Mesothelial cell of epicardium (in vitro differentiated cells): ENCODE measurements at regions not wholly inside any gene's neighbourhood (a gene's known extent, or its start where the extent isn't known, plus 50 kb on each side); places are given as distances from the start of the nearest gene placed in this dataset.

ENCODE experiments used
- DNase-seq, 2 experiments: peaks; one replicate each; pipeline ENCODE4 v3.0.0; 2021; ENCODE audit warnings: low spot score in 2 of 2; ENCODE audit not compliant: unreplicated experiment in 2 of 2
- H3K27ac Mint-ChIP-seq: 2 replicates; pipeline ENCODE4 v1.8.0; 2021; ENCODE audit warnings: mixed read lengths
- H3K27me3 Mint-ChIP-seq: 2 replicates; pipeline ENCODE4 v1.8.0; 2021; ENCODE audit warnings: low read depth, mixed read lengths
- H3K36me3 Mint-ChIP-seq: 2 replicates; pipeline ENCODE4 v1.8.0; 2021; ENCODE audit warnings: mixed read lengths
- H3K4me1 Mint-ChIP-seq: 2 replicates; pipeline ENCODE4 v1.8.0; 2021; ENCODE audit warnings: mixed read lengths
- H3K4me3 Mint-ChIP-seq: 2 replicates; pipeline ENCODE4 v1.8.0; 2021; ENCODE audit warnings: mild to moderate bottlenecking, moderate library complexity, mixed read lengths
- H3K9me3 Mint-ChIP-seq: 2 replicates; pipeline ENCODE4 v1.8.0; 2021; ENCODE audit warnings: mixed read lengths
- CTCF ChIP-seq: fragments of 200-600 bp; sonication (generic); IDR thresholded peaks from one replicate; pipeline ENCODE4 v1.5.0; 2021; ENCODE audit warnings: antibody characterized with exemption; ENCODE audit not compliant: unreplicated experiment

GRCh38 chr13:34310539-34310938 is 492.6 kb downstream of the RFC3 start:
- DNase-seq = no peak
- H3K27me3 Mint-ChIP-seq = no peaks in the 10 kb centered on the region
- no peak for TF ChIP-seq CTCF
- H3K4me3 Mint-ChIP-seq = no peak overlapping the region
- H3K36me3 Mint-ChIP-seq = no peaks in the 10 kb centered on the region
- peaks cover 13% of the 10 kb centered on the region for H3K4me1 Mint-ChIP-seq
- peaks cover 14% of the 10 kb centered on the region for H3K9me3 Mint-ChIP-seq
- H3K27ac Mint-ChIP-seq = no peak overlapping the region

DNA sequence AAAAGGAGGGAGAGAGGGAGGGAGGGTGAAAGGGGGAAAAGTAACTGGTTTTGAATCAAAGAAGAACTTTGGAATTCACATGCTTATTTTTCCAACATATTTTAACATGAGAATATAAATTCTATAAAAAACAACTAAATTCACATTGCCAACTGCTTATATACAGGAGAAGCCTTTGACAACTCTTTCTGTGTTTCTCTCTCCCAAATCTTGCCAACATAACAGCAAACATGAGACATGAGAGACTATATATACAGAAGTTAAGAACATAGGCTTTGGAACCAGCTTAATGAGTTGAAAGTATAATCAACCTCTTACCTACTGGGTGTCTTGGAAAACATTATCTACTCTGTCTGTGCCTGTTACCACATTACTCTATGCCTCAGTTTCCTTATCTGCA is 493.3 kb downstream of the RFC3 start:
- Mint-ChIP-seq H3K27me3 (no peaks in the 10 kb centered on the region), H3K4me3 (no peak overlapping the region), H3K4me1 (peaks cover 13% of the 10 kb centered on the region), H3K36me3 (no peaks in the 10 kb centered on the region), H3K27ac (no peak overlapping the region), H3K9me3 (peaks cover 6% of the 10 kb centered on the region)
- TF ChIP-seq CTCF = no peak
- DNase-seq = no peak

GRCh38 chr13:34312578-34312977 is 494.6 kb downstream of the RFC3 start:
- no peak for DNase-seq
- Mint-ChIP-seq H3K4me3 (no peak overlapping the region), H3K9me3 (no peaks in the 10 kb centered on the region), H3K27ac (no peak overlapping the region), H3K4me1 (peaks cover 13% of the 10 kb centered on the region), H3K27me3 (no peaks in the 10 kb centered on the region), H3K36me3 (no peaks in the 10 kb centered on the region)
- no peak for TF ChIP-seq CTCF

- Mint-ChIP-seq H3K27me3 (no peaks in the 10 kb centered on the region), H3K4me1 (peaks cover 3% of the 10 kb centered on the region), H3K36me3 (no peaks in the 10 kb centered on the region), H3K4me3 (no peak overlapping the region), H3K27ac (no peak overlapping the region), H3K9me3 (no peaks in the 10 kb centered on the region)
- no peak for DNase-seq
- TF ChIP-seq CTCF = no peak
Observed at GRCh38 chr13:34320084-34320483, 502.1 kb downstream of the RFC3 start.

DNA sequence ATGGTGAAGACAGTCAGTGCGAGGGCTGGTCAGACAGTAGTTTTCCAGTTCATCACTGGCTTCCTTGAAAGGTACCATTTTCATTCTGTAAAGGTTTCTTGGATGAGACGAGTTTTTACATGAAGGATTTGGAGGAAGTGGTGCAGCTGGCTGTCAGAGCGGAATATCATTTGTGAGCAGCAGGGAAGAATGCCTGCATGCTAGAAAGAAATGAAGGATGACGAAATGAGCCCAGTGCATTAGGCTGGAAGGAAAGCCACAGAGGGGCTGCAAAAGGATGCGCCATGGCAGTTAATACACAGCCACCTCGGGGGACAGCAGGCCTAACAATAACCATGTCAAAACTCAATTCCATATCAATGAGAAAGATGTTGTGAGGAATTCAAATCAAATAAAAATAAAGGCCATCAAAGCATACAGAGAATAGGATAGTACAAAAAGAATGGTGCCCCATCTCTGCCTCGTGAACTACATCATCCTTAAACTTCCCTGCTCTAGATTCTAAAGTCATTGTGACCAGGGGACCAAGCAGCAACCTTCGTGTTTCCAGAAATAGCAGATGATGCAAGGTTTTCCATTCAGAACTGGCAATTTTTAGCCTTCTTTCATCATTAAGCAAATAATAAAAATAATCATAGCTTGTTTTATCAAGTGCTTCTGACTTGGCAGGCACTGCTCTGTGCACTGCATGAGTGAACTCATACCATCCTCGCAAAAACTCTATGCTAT is 504.2 kb downstream of the RFC3 start:
- H3K27ac Mint-ChIP-seq = no peak overlapping the region
- H3K4me1 Mint-ChIP-seq = peaks cover 3% of the 10 kb centered on the region
- H3K9me3 Mint-ChIP-seq = peaks cover 3% of the 10 kb centered on the region
- H3K27me3 Mint-ChIP-seq = no peaks in the 10 kb centered on the region
- H3K36me3 Mint-ChIP-seq = no peaks in the 10 kb centered on the region
- no peak overlapping the region for H3K4me3 Mint-ChIP-seq
- no peak for TF ChIP-seq CTCF
- no peak for DNase-seq

- no peaks in the 10 kb centered on the region for H3K36me3 Mint-ChIP-seq
- peaks cover 8% of the 10 kb centered on the region for H3K9me3 Mint-ChIP-seq
- no peak for DNase-seq
- no peak overlapping the region for H3K4me3 Mint-ChIP-seq
- H3K27me3 Mint-ChIP-seq = no peaks in the 10 kb centered on the region
- peaks cover 3% of the 10 kb centered on the region for H3K4me1 Mint-ChIP-seq
- H3K27ac Mint-ChIP-seq = no peak overlapping the region
- TF ChIP-seq CTCF = no peak
Observed at GRCh38 chr13:34322743-34323074, 504.8 kb downstream of the RFC3 start.
